Common myeloid progenitor, CD34-positive (primary cell): ENCODE measurements at regions not wholly inside any gene's neighbourhood (a gene's known extent, or its start where the extent isn't known, plus 50 kb on each side); places are given as distances from the start of the nearest gene placed in this dataset.

Source experiments
- CTCF ChIA-PET: fragments of 350-600 bp; sonication (Branson Sonifier 250); formaldehyde crosslinking; loops from one replicate; lab custom pipeline; 2021; ENCODE audit warnings: antibody characterized with exemption; lab: Charles Lee
- POLR2A ChIA-PET: fragments of 350-600 bp; sonication (Branson Sonifier 250); formaldehyde crosslinking; loops from one replicate; lab custom pipeline; 2021; ENCODE audit warnings: antibody characterized with exemption; lab: Charles Lee
- DNase-seq, 3 donors: peaks; one replicate each; pipeline versions ENCODE4 v3.0.0 to v3.0.0-alpha.2; 2013
- H3K27ac ChIP-seq, 2 experiments: 1 replicate in 1 of 2; 2 replicates in 1 of 2; pipeline ENCODE4 v1.7.0; 2013; ENCODE audit warnings: inconsistent platforms in 2 of 2, low read length in 2 of 2, mild to moderate bottlenecking in 2 of 2, low read depth in 1 of 2, moderate library complexity in 1 of 2; ENCODE audit not compliant: severe bottlenecking in 2 of 2, insufficient read depth in 1 of 2, poor library complexity in 1 of 2
- H3K27me3 ChIP-seq, 5 experiments: replicated peaks in 2 of 5; 1 replicate in 3 of 5; 2 replicates in 2 of 5; pipeline versions ENCODE4 v1.6.1 to v1.7.0; 2013; ENCODE audit warnings: low read length in 4 of 5, mild to moderate bottlenecking in 2 of 5, moderate library complexity in 2 of 5, inconsistent platforms in 1 of 5; ENCODE audit not compliant: insufficient read depth in 5 of 5, control insufficient read depth in 4 of 5
- H3K36me3 ChIP-seq, 4 experiments: 1 replicate in 2 of 4; 2 replicates in 2 of 4; pipeline versions ENCODE4 v1.6.1 to v1.7.0; 2013; ENCODE audit warnings: low read length in 3 of 4, control low read depth in 1 of 4, mild to moderate bottlenecking in 1 of 4; ENCODE audit not compliant: control insufficient read depth in 4 of 4, insufficient read depth in 4 of 4
- H3K4me1 ChIP-seq, 4 experiments: 1 replicate in 3 of 4; 2 replicates in 1 of 4; pipeline versions ENCODE4 v1.6.1 to v1.7.1; 2013; ENCODE audit warnings: low read length in 3 of 4, mild to moderate bottlenecking in 3 of 4, control low read depth in 1 of 4, inconsistent platforms in 1 of 4, moderate library complexity in 1 of 4; ENCODE audit not compliant: control insufficient read depth in 4 of 4, insufficient read depth in 4 of 4; ENCODE audit errors: control extremely low read depth in 1 of 4
- H3K4me3 ChIP-seq, 7 experiments: 1 replicate in 4 of 7; 2 replicates in 3 of 7; pipeline versions ENCODE4 v1.5.1 to v1.7.0; 2013; ENCODE audit warnings: mild to moderate bottlenecking in 7 of 7, low read length in 6 of 7, moderate library complexity in 6 of 7, inconsistent platforms in 2 of 7, low read depth in 2 of 7, control low read depth in 1 of 7; ENCODE audit not compliant: insufficient read depth in 4 of 7, control insufficient read depth in 1 of 7; ENCODE audit errors: extremely low read depth in 1 of 7
- H3K9me3 ChIP-seq, 5 experiments: 1 replicate in 4 of 5; 2 replicates in 1 of 5; pipeline versions ENCODE4 v1.6.1 to v1.7.1; 2013; ENCODE audit warnings: low read length in 4 of 5, mild to moderate bottlenecking in 2 of 5, inconsistent platforms in 1 of 5, low read depth in 1 of 5, moderate library complexity in 1 of 5; ENCODE audit not compliant: control insufficient read depth in 4 of 5, insufficient read depth in 2 of 5; ENCODE audit errors: control extremely low read depth in 1 of 5
- WGBS: methylation state at CpG from one replicate; pipeline ENCODE4 v1.1.5; 2013; ENCODE audit not compliant: insufficient coverage; 5-methylcytosine and 5-hydroxymethylcytosine counted together

GRCh38 chr10:78684947-78685346, 383.8 kb upstream of the ZMIZ1 start:
- CTCF ChIA-PET: no interaction called here
- peaks cover 0 to 3% (median 0%) of the 10 kb centered on the region in 5 experiments for H3K9me3 ChIP-seq
- DNase-seq: no peak
- WGBS: 95% methylated on average over 9 of the region's 9 CpGs
- no peaks in the 10 kb centered on the region for H3K27me3 ChIP-seq
- H3K27ac ChIP-seq: no peak overlapping the region
- POLR2A ChIA-PET: no interaction called here
- no peaks in the 10 kb centered on the region for H3K36me3 ChIP-seq
- H3K4me1 ChIP-seq: no peaks in the 10 kb centered on the region
- H3K4me3 ChIP-seq: no peak overlapping the region

DNA sequence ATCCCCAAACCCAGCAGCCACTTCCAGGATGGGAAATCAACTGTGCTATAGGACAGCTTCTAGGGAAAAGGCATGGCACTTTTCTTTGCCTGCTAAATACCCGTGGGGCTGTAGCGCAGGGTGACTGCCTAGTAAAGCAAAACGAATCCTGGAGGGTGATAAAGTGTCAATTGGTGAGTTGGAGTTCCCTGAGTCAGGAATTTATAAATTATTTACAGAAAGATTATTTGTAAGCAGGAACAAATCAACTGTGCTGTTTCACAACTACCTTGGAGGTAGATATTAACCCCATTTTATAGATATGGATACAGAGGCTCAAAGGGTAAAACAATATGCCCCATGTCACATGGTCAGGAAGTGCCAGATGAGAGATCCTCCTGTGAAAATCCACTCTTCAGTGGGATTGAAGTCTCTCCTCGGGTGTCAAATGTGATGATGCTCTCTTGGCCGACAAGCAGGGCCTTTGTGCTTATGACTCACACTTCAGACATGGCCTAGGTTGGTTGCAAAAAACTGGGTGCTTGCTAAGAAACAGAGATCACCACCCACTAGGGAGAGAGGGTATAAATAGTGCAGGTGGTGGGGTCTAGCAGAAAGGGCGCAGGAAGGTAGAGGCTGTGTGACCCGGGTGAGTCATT, 383.2 kb upstream of the ZMIZ1 start:
- 80% methylated on average over 3 of the region's 7 CpGs for whole genome bisulfite sequencing
- Histone ChIP-seq H3K4me3 (no peak overlapping the region), H3K27ac (no peak overlapping the region), H3K27me3 (no peaks in the 10 kb centered on the region), H3K9me3 (peaks cover 0 to 3% (median 0%) of the 10 kb centered on the region in 5 experiments), H3K4me1 (no peaks in the 10 kb centered on the region), H3K36me3 (no peaks in the 10 kb centered on the region)
- ChIA-PET POLR2A (no interaction called here), CTCF (no interaction called here)
- DNase-seq: no peak

- POLR2A ChIA-PET: no interaction called here
- no peak for DNase-seq
- H3K27ac ChIP-seq: no peak overlapping the region
- H3K27me3 ChIP-seq: no peaks in the 10 kb centered on the region
- no peak overlapping the region for H3K4me3 ChIP-seq
- CTCF ChIA-PET: interaction anchor here (1.4 kb wide), 1 partner anchor 29 kb away, joined by 4 read pairs; no protein-coding TSS in a partner anchor
- H3K36me3 ChIP-seq: no peaks in the 10 kb centered on the region
- no peaks in the 10 kb centered on the region for H3K4me1 ChIP-seq
- H3K9me3 ChIP-seq: peaks cover 0 to 3% (median 0%) of the 10 kb centered on the region in 5 experiments
- WGBS: 89% methylated on average over 9 of the region's 10 CpGs
Measured at GRCh38 chr10:78686444-78687060, 382.2 kb upstream of the ZMIZ1 start.

DNA sequence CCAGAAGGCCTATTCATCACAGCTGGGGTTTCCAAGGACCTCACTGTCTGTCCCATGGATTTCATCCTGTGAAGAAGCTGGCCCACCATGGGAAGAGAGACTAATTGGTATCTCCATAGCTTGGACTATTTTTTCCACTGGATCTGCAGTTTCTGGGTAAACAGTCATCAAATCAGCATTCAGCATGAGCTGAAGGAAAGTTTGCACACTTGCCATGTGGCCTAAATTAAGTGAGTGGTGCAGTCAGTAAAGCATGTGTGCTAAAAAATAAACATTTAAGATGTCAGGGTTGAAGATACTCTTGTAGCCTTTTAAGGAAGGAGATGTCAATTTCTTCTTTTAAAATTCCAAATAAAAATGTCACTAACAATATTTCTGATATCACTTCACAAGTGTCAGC, 381.1 kb upstream of the ZMIZ1 start:
- Histone ChIP-seq H3K36me3 (no peaks in the 10 kb centered on the region), H3K27ac (no peak overlapping the region), H3K27me3 (no peaks in the 10 kb centered on the region), H3K4me3 (no peak overlapping the region), H3K9me3 (peaks cover 0 to 2% (median 0%) of the 10 kb centered on the region in 5 experiments), H3K4me1 (no peaks in the 10 kb centered on the region)
- ChIA-PET POLR2A (no interaction called here), CTCF (interaction anchor here (1.4 kb wide), 1 partner anchor 30 kb away, joined by 4 read pairs; no protein-coding TSS in a partner anchor)
- no peak for DNase-seq

DNA sequence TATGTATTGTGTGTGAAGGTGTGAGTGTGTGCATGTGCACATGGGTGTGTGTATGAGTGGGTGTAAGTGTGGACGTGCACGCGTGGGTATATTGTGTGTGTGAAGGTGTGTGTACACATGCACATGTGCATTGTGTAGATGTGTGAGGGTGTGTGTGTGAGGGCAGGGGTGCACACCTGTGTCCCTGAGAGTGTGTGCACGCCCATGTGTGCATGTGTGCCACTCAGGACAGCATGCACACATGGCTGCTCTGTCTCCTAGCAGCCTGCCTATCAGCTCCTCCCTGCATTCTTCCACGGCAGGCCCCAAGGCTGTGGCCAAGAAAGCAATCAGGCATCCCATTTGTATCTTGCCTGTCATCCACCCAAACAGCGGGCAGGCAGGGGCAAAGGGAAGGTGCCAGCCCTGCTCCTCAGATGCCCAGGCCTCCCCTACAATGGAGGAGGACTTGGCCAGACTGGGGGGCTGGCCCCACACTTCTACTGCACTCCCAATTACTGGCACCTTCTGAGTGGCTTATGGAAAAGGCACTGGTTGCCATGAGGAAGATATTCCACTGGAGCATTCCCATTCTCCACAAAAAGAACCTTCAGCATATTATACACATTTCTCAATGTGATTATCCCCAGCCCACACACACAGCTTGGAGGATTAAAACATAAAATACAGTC, 380.4 kb upstream of the ZMIZ1 start:
- ChIA-PET CTCF (no interaction called here), POLR2A (no interaction called here)
- no peak overlapping the region for H3K27ac ChIP-seq
- no peaks in the 10 kb centered on the region for H3K27me3 ChIP-seq
- no peaks in the 10 kb centered on the region for H3K4me1 ChIP-seq
- WGBS: 100% methylated on average over 4 of the region's 6 CpGs
- H3K4me3 ChIP-seq: no peak overlapping the region
- no peaks in the 10 kb centered on the region for H3K9me3 ChIP-seq
- H3K36me3 ChIP-seq: no peaks in the 10 kb centered on the region
- no peak for DNase-seq

- Histone ChIP-seq H3K27me3 (no peaks in the 10 kb centered on the region), H3K27ac (no peak overlapping the region), H3K36me3 (no peaks in the 10 kb centered on the region), H3K4me1 (no peaks in the 10 kb centered on the region), H3K4me3 (no peak overlapping the region), H3K9me3 (no peaks in the 10 kb centered on the region)
- DNase-seq: no peak
- CTCF ChIA-PET: interaction anchor here (0.7 kb wide), 1 partner anchor 1873 kb away, joined by 3 read pairs; no protein-coding TSS in a partner anchor
- 89% methylated on average over 13 of the region's 13 CpGs for WGBS
- POLR2A ChIA-PET: no interaction called here
Measured at GRCh38 chr10:78688901-78689583, 379.7 kb upstream of the ZMIZ1 start.
